K562 (cell line): ENCODE measurements at regions not wholly inside any gene's neighbourhood (a gene's known extent, or its start where the extent isn't known, plus 50 kb on each side); places are given as distances from the start of the nearest gene placed in this dataset.

ENCODE experiments used
- ARID3B ChIP-seq: fragments of 250-450 bp; sonication (Bioruptor Pico); IDR thresholded peaks from 2 replicates; pipeline ENCODE4 v1.4.0; 2020; ENCODE audit warnings: borderline replicate concordance
- ARID4B ChIP-seq: sonication (generic); formaldehyde crosslinking; IDR thresholded peaks from 2 replicates; pipeline ENCODE4 v1.8.0; 2022; ENCODE audit warnings: mild to moderate bottlenecking, missing genetic modification reagents
- BCL6 ChIP-seq: fragments of 250-450 bp; sonication (Bioruptor Pico); IDR thresholded peaks from 2 replicates; pipeline ENCODE4 v1.4.0; 2020
- CREM ChIP-seq: IDR thresholded peaks from 2 replicates; pipeline ENCODE4 v1.6.1; 2014; ENCODE audit warnings: antibody characterized with exemption, low read depth
- GABPA ChIP-seq: fragments of 200-800 bp; sonication (Bioruptor generic); conservative IDR thresholded peaks from 2 replicates; pipeline ENCODE4 v1.6.1; 2016; ENCODE audit warnings: low read depth, missing genetic modification characterization, missing compliant biosample characterization
- HDGF ChIP-seq: fragments of 450-650 bp; IDR thresholded peaks from 2 replicates; pipeline ENCODE4 v1.6.1; 2016
- PHF8 ChIP-seq: fragments of 200-600 bp; sonication (generic); IDR thresholded peaks from 2 replicates; pipeline ENCODE4 v1.6.1; 2012; ENCODE audit warnings: mixed run types, mild to moderate bottlenecking, inconsistent platforms, low read length, moderate library complexity, borderline replicate concordance
- POLR3A ChIP-seq: IDR thresholded peaks from 2 replicates; pipeline ENCODE4 v1.6.1; 2011; ENCODE audit warnings: borderline replicate concordance, mild to moderate bottlenecking, moderate library complexity; ENCODE audit not compliant: insufficient read length, insufficient read depth; ENCODE audit errors: extremely low read depth
- SP1 ChIP-seq: sonication (generic); formaldehyde crosslinking; IDR thresholded peaks from 2 replicates; pipeline ENCODE4 v1.8.1; 2022; ENCODE audit warnings: mild to moderate bottlenecking, missing genetic modification reagents
- STAT5A ChIP-seq: IDR thresholded peaks from 2 replicates; pipeline ENCODE4 v1.6.1; 2012; ENCODE audit warnings: low read length, inconsistent platforms, borderline replicate concordance
- TFAM ChIP-seq: fragments of 250-450 bp; sonication (Bioruptor Pico); conservative IDR thresholded peaks from 2 replicates; pipeline ENCODE4 v1.5.0; 2021; ENCODE audit warnings: mild to moderate bottlenecking, moderate library complexity
- TF ChIP-seq, protein P1 (sequence below): fragments of 250-450 bp; sonication (Bioruptor Pico); IDR thresholded peaks from 2 replicates; pipeline ENCODE4 v1.8.0; 2021; ENCODE audit warnings: mild to moderate bottlenecking, moderate library complexity
- TF ChIP-seq, protein P2 (sequence below): sonication (generic); formaldehyde crosslinking; IDR thresholded peaks from 2 replicates; pipeline ENCODE4 v1.8.1; 2023; ENCODE audit warnings: mild to moderate bottlenecking, missing genetic modification reagents, moderate library complexity
- TF ChIP-seq, protein P3 (sequence below): fragments of 450-650 bp; IDR thresholded peaks from 2 replicates; pipeline ENCODE4 v1.6.1; 2016; ENCODE audit warnings: antibody characterized with exemption

DNA sequence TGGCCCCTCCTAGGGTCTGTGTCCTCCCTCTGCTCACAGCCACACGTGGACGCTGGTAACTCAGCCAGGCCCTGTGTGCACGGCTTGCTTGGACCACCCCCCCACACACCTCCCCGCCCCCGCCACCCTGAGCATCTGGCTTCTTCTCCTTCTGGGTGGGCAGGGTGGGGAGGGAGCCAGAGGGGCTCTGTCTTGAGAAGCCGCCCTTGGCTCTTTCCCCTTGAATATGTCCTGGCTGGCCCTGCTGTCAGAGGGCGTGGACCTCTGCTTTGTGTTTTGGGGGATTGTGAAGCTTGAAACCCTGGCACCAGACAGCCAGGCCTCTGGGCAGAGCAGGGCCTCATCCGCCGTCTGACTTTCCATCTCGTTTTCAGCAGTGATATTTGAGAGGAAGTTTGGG lies 72.1 kb downstream of the GLI2 start:
- no peak for TF ChIP-seq ARID3B (CRISPR knock-in tag)
- no peak for TF ChIP-seq TFAM (CRISPR knock-in tag)
- no peak for TF ChIP-seq HDGF
- no peak for TF ChIP-seq CREM
- TF ChIP-seq ARID4B (CRISPR knock-in tag) = no peak
- TF ChIP-seq STAT5A = no peak
- TF ChIP-seq PHF8 = no peak
- no peak for TF ChIP-seq BCL6 (CRISPR knock-in tag)
- TF ChIP-seq POLR3A = no peak
- TF ChIP-seq, protein P1, sequence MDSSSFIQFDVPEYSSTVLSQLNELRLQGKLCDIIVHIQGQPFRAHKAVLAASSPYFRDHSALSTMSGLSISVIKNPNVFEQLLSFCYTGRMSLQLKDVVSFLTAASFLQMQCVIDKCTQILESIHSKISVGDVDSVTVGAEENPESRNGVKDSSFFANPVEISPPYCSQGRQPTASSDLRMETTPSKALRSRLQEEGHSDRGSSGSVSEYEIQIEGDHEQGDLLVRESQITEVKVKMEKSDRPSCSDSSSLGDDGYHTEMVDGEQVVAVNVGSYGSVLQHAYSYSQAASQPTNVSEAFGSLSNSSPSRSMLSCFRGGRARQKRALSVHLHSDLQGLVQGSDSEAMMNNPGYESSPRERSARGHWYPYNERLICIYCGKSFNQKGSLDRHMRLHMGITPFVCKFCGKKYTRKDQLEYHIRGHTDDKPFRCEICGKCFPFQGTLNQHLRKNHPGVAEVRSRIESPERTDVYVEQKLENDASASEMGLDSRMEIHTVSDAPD (CRISPR knock-in tag) = no peak
- no peak for TF ChIP-seq SP1 (CRISPR knock-in tag)
- TF ChIP-seq, protein P2, sequence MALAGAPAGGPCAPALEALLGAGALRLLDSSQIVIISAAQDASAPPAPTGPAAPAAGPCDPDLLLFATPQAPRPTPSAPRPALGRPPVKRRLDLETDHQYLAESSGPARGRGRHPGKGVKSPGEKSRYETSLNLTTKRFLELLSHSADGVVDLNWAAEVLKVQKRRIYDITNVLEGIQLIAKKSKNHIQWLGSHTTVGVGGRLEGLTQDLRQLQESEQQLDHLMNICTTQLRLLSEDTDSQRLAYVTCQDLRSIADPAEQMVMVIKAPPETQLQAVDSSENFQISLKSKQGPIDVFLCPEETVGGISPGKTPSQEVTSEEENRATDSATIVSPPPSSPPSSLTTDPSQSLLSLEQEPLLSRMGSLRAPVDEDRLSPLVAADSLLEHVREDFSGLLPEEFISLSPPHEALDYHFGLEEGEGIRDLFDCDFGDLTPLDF (CRISPR knock-in tag) = no peak
- TF ChIP-seq GABPA (tag) = no peak
- TF ChIP-seq, protein P3, sequence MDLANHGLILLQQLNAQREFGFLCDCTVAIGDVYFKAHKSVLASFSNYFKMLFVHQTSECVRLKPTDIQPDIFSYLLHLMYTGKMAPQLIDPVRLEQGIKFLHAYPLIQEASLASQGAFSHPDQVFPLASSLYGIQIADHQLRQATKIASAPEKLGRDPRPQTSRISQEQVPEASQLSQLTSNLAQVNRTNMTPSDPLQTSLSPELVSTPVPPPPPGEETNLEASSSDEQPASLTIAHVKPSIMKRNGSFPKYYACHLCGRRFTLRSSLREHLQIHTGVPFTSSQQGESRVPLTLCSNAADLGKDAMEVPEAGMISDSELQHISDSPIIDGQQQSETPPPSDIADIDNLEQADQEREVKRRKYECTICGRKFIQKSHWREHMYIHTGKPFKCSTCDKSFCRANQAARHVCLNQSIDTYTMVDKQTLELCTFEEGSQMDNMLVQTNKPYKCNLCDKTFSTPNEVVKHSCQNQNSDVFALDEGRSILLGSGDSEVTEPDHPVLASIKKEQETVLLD = no peak
